Mesenchymal stem cell (in vitro differentiated cells and primary cell): ENCODE measurements at regions not wholly inside any gene's neighbourhood (a gene's known extent, or its start where the extent isn't known, plus 50 kb on each side); places are given as distances from the start of the nearest gene placed in this dataset.

Source experiments
- DNase-seq: peaks from one replicate; pipeline ENCODE4 v3.0.0-alpha.2; 2013
- H2AFZ ChIP-seq: one replicate; pipeline ENCODE4 v1.6.1; 2013; ENCODE audit warnings: low read depth, mild to moderate bottlenecking, control low read depth, inconsistent platforms, low read length, moderate library complexity
- H2AK5ac ChIP-seq: 2 replicates; pipeline ENCODE4 v1.6.1; 2013; ENCODE audit warnings: low read length, moderate library complexity, mild to moderate bottlenecking, inconsistent platforms; ENCODE audit not compliant: severe bottlenecking
- H2BK120ac ChIP-seq: one replicate; pipeline ENCODE4 v1.6.1; 2013; ENCODE audit warnings: low read depth, mild to moderate bottlenecking, inconsistent platforms, low read length, moderate library complexity
- H2BK12ac ChIP-seq, 2 experiments: one replicate each; pipeline ENCODE4 v1.6.1; 2013; ENCODE audit warnings: inconsistent platforms in 2 of 2, low read length in 2 of 2, mild to moderate bottlenecking in 2 of 2, moderate library complexity in 2 of 2, control low read depth in 1 of 2
- H2BK15ac ChIP-seq: one replicate; pipeline ENCODE4 v1.6.1; 2013; ENCODE audit warnings: mild to moderate bottlenecking, low read depth, inconsistent platforms; ENCODE audit not compliant: poor library complexity, severe bottlenecking
- H2BK5ac ChIP-seq: 2 replicates; pipeline ENCODE4 v1.6.1; 2013; ENCODE audit warnings: low read depth, mild to moderate bottlenecking, low read length, control low read depth, inconsistent platforms; ENCODE audit not compliant: poor library complexity, severe bottlenecking
- H3K14ac ChIP-seq, 2 experiments: one replicate each; pipeline ENCODE4 v1.6.1; 2013; ENCODE audit warnings: inconsistent platforms in 2 of 2, low read length in 2 of 2, control low read depth in 1 of 2, mild to moderate bottlenecking in 1 of 2, moderate library complexity in 1 of 2
- H3K18ac ChIP-seq, 2 experiments: one replicate each; pipeline ENCODE4 v1.6.1; 2013; ENCODE audit warnings: inconsistent platforms in 2 of 2, low read length in 2 of 2, control low read depth in 1 of 2, low read depth in 1 of 2, mild to moderate bottlenecking in 1 of 2
- H3K23ac ChIP-seq, 2 experiments: one replicate each; pipeline ENCODE4 v1.6.1; 2013; ENCODE audit warnings: inconsistent platforms in 2 of 2, low read length in 2 of 2, mild to moderate bottlenecking in 2 of 2, moderate library complexity in 2 of 2, control low read depth in 1 of 2
- H3K27ac ChIP-seq: 2 replicates; pipeline ENCODE4 v1.5.1; 2013; ENCODE audit warnings: mild to moderate bottlenecking, moderate library complexity, low read length, control low read depth, inconsistent platforms; ENCODE audit not compliant: poor library complexity, severe bottlenecking
- H3K27me3 ChIP-seq, 2 experiments: 2 replicates each; pipeline versions ENCODE4 v1.6.1 to v1.7.0; 2013; ENCODE audit warnings: low read length in 2 of 2, mild to moderate bottlenecking in 2 of 2, moderate library complexity in 2 of 2, control low read depth in 1 of 2, inconsistent platforms in 1 of 2; ENCODE audit not compliant: control insufficient read depth in 1 of 2, insufficient read depth in 1 of 2
- H3K36me3 ChIP-seq, 2 experiments: 2 replicates each; pipeline versions ENCODE4 v1.6.1 to v1.7.0; 2013; ENCODE audit warnings: low read length in 2 of 2, control low read depth in 1 of 2, inconsistent platforms in 1 of 2, low read depth in 1 of 2, mild to moderate bottlenecking in 1 of 2; ENCODE audit not compliant: insufficient read depth in 2 of 2, control insufficient read depth in 1 of 2
- H3K4ac ChIP-seq, 2 experiments: one replicate each; pipeline ENCODE4 v1.6.1; 2013; ENCODE audit warnings: inconsistent platforms in 2 of 2, low read length in 2 of 2, mild to moderate bottlenecking in 2 of 2, moderate library complexity in 2 of 2, control low read depth in 1 of 2, low read depth in 1 of 2
- H3K4me1 ChIP-seq: 2 replicates; pipeline ENCODE4 v1.6.1; 2013; ENCODE audit warnings: low read depth, low read length, control low read depth; ENCODE audit not compliant: control insufficient read depth, insufficient read depth
- H3K4me2 ChIP-seq: 2 replicates; pipeline ENCODE4 v1.6.1; 2013; ENCODE audit warnings: low read length, mild to moderate bottlenecking, inconsistent platforms; ENCODE audit not compliant: poor library complexity, severe bottlenecking
- H3K4me3 ChIP-seq, 2 experiments: 2 replicates each; pipeline versions ENCODE4 v1.5.1 to v1.7.0; 2013; ENCODE audit warnings: low read length in 2 of 2, mild to moderate bottlenecking in 2 of 2, control low read depth in 1 of 2, low read depth in 1 of 2; ENCODE audit not compliant: insufficient read depth in 1 of 2
- H3K79me1 ChIP-seq: replicated peaks from 2 replicates; pipeline ENCODE4 v1.6.1; 2013; ENCODE audit warnings: mild to moderate bottlenecking, control low read depth, low read length, inconsistent platforms; ENCODE audit not compliant: poor library complexity, severe bottlenecking
- H3K9ac ChIP-seq: 2 replicates; pipeline ENCODE4 v1.7.0; 2013; ENCODE audit warnings: mild to moderate bottlenecking, low read length, moderate library complexity
- H3K9me3 ChIP-seq: 2 replicates; pipeline ENCODE4 v1.7.0; 2013; ENCODE audit warnings: mild to moderate bottlenecking, low read length; ENCODE audit not compliant: control insufficient read depth
- H4K8ac ChIP-seq: one replicate; pipeline ENCODE4 v1.6.1; 2013; ENCODE audit warnings: inconsistent platforms, mild to moderate bottlenecking, low read length, moderate library complexity
- H4K91ac ChIP-seq: one replicate; pipeline ENCODE4 v1.6.1; 2013; ENCODE audit warnings: mild to moderate bottlenecking, low read length, inconsistent platforms
- WGBS: methylation state at CpG from one replicate; pipeline ENCODE4 v1.1.7; 2013; ENCODE audit warnings: mixed read lengths; 5-methylcytosine and 5-hydroxymethylcytosine counted together

DNA sequence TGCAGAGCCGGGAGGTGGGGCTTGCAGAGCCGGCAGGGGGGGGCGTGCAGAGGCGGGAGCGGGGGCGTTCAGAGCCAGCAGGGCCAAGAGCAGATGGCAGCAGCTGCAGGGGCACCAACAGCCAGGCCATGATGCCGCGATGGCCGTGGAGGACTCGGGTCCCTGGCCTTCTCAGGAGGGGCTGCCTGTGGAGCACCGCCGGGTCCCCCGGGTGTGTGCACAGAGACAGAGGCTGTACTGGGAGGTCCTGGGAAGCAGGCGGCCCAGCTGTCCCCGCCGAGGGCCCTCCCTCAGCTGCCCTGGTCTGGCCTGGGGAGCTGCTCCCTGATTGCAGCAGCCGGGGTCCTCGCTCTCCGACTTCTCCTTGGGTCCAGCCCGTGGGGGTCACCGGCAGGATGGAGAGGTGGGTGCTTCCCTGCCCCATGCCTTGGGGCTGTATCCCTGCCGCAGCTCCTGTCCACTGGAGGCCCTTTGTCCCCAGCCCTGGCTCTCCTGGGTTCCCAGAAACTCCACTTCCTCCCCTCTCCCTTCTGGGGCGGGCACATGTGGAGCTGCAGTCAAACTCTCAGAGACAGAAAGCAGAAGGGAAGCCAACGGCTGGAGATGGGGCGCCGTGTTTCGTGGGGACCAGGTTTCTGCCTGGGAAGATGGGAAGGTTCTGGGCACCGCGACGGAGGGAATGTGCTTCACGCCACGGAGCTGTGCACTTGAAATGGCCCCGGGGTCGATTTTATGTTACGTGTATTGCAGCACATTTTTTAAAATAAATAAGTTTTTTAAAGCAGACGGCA is 75.8 kb upstream of the GALNT9 start:
- Histone ChIP-seq H3K9me3 (no peaks in the 10 kb centered on the region), H2AK5ac (no peak overlapping the region), H3K27me3 (peaks cover 3 to 69% of the 10 kb centered on the region in 2 experiments), H2AFZ (no peak overlapping the region), H3K9ac (no peak overlapping the region), H2BK120ac (no peak overlapping the region), H3K36me3 (peaks cover 0 to 3% of the 10 kb centered on the region in 2 experiments), H3K4ac (no peak overlapping the region), H3K79me1 (no peaks in the 10 kb centered on the region), H2BK5ac (no peak overlapping the region), H3K23ac (no peak overlapping the region), H4K8ac (no peak overlapping the region), H2BK15ac (no peak overlapping the region), H2BK12ac (no peak overlapping the region), H3K18ac (no peak overlapping the region), H4K91ac (no peak overlapping the region), H3K14ac (no peak overlapping the region), H3K27ac (no peak overlapping the region), H3K4me1 (no peaks in the 10 kb centered on the region), H3K4me2 (no peak overlapping the region), H3K4me3 (no peak overlapping the region)
- WGBS, result 82% methylated on average over 36 of the region's 36 CpGs
- DNase-seq, result no peak

DNA sequence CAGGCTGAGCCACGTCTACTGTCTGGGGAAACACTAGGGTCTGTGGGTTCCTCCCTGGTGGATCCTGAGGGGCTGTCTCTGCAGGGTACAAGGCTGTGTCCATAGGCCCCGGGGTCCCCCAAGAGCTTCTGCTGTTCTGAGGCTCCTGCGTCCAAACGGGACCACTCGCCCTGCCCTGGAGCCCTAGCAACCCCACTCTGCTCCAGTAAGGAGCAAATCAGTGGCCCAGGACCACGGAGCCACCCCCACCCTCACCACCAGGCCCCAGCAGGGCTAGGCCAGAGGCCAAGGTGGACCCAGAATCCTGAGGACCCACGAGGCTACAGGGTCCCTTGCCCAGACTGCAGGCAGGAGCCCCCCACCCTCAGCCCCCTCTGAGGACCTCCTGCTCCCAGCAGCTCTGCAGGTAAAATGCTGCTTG is 75.1 kb upstream of the GALNT9 start:
- H2AK5ac ChIP-seq, result no peak overlapping the region
- no peak overlapping the region for H3K27ac ChIP-seq
- H4K8ac ChIP-seq, result no peak overlapping the region
- H3K4me2 ChIP-seq, result no peak overlapping the region
- peaks cover 3 to 69% of the 10 kb centered on the region in 2 experiments for H3K27me3 ChIP-seq
- no peak overlapping the region for H3K9ac ChIP-seq
- no peak overlapping the region for H2BK12ac ChIP-seq
- H3K36me3 ChIP-seq, result peaks cover 0 to 3% of the 10 kb centered on the region in 2 experiments
- no peak overlapping the region for H4K91ac ChIP-seq
- H3K18ac ChIP-seq, result no peak overlapping the region
- H2BK120ac ChIP-seq, result no peak overlapping the region
- H3K79me1 ChIP-seq, result no peaks in the 10 kb centered on the region
- H3K4me3 ChIP-seq, result no peak overlapping the region
- H3K4me1 ChIP-seq, result no peaks in the 10 kb centered on the region
- H2BK5ac ChIP-seq, result no peak overlapping the region
- H3K23ac ChIP-seq, result no peak overlapping the region
- no peak overlapping the region for H2BK15ac ChIP-seq
- H2AFZ ChIP-seq, result no peak overlapping the region
- WGBS, result 76% methylated on average over 7 of the region's 7 CpGs
- no peak for DNase-seq
- no peak overlapping the region for H3K14ac ChIP-seq
- H3K9me3 ChIP-seq, result no peaks in the 10 kb centered on the region
- no peak overlapping the region for H3K4ac ChIP-seq

DNA sequence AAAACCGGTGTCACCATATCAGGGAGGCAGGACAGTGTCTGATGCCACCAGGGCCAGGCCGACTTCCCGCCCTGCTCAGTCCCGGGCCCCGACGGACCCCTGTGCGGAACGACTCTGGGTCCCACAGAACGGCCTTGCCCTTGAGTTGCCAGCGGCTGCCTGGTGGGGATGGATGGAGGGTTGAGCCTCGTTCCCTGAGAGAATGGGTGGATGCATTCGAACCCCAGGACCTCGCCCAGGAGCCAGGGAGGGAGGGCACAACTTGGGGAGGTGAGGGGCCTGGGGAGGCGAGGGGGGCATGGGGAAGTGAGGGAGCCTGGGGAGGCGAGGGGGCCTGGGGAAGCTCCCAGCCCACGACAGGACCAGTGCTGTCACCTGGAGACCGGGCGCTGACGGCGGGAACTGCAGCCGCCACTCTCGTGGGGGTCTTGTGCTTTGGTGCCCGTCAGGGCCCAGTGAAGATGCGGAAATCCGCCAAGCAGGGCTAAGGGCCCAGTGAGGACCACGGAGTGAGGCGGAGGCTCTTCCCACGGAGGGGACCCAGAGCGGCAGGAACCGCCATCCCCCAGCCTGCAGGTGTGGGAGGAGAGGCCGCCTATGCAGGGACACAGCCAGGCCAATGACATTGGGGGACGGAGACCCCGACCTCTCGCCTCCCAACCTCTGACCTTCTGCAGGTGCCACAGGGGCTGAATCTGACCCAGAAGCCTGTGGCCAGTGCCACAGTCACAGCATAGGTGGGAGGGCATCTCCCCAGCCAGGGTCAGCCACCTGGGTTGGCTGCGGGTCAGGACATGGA is 74.4 kb upstream of the GALNT9 start:
- H2AFZ ChIP-seq, result no peak overlapping the region
- H3K23ac ChIP-seq, result no peak overlapping the region
- H2AK5ac ChIP-seq, result no peak overlapping the region
- DNase-seq, result no peak
- no peak overlapping the region for H4K91ac ChIP-seq
- H3K4ac ChIP-seq, result no peak overlapping the region
- no peak overlapping the region for H2BK12ac ChIP-seq
- no peak overlapping the region for H3K4me2 ChIP-seq
- H3K36me3 ChIP-seq, result peaks cover 0 to 3% of the 10 kb centered on the region in 2 experiments
- H3K9me3 ChIP-seq, result no peaks in the 10 kb centered on the region
- H2BK5ac ChIP-seq, result no peak overlapping the region
- H3K27ac ChIP-seq, result no peak overlapping the region
- H3K4me3 ChIP-seq, result no peak overlapping the region
- WGBS, result 87% methylated on average over 35 of the region's 35 CpGs
- H3K79me1 ChIP-seq, result no peaks in the 10 kb centered on the region
- H3K9ac ChIP-seq, result no peak overlapping the region
- H2BK120ac ChIP-seq, result no peak overlapping the region
- H3K27me3 ChIP-seq, result peaks cover 3 to 70% of the 10 kb centered on the region in 2 experiments
- H3K14ac ChIP-seq, result no peak overlapping the region
- no peaks in the 10 kb centered on the region for H3K4me1 ChIP-seq
- H3K18ac ChIP-seq, result no peak overlapping the region
- no peak overlapping the region for H2BK15ac ChIP-seq
- H4K8ac ChIP-seq, result no peak overlapping the region

DNA sequence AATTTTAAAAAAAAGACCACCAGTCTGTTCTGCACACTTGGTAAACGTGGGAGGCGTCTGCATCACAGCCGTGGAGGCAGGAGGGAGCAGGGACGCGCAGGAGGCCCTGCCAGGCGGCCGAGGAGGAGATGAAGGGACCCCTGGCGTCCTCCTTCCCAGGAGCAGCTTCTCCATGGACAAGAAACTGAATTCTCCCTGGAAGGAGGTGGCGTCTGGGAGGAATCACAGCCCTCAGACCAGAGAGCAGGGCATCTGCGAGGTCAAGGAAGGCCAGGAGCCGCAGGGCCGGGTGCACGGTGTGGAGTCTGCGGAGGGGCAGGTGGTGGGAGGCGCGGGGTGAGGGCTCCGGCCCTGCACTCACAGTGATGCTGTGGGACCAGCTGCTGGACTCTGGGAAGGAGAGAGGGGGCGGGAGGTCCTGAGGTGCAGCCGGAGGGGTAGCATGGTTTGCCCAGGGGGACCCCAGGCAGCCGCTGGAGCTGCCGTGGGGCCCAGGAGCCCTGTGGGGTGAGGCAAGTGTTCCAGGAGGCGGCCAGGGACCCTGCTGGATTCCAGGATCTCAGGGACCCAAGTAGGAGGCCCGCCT is 73.5 kb upstream of the GALNT9 start:
- 69% methylated on average over 23 of the region's 23 CpGs for WGBS
- Histone ChIP-seq H3K18ac (no peak overlapping the region), H3K14ac (no peak overlapping the region), H2BK5ac (no peak overlapping the region), H2BK15ac (no peak overlapping the region), H3K4me1 (no peaks in the 10 kb centered on the region), H3K79me1 (no peaks in the 10 kb centered on the region), H3K36me3 (peaks cover 0 to 3% of the 10 kb centered on the region in 2 experiments), H3K23ac (no peak overlapping the region), H4K8ac (no peak overlapping the region), H3K4me3 (no peak overlapping the region), H2AK5ac (no peak overlapping the region), H2BK120ac (no peak overlapping the region), H3K4ac (no peak overlapping the region), H3K27me3 (peaks cover 3 to 72% of the 10 kb centered on the region in 2 experiments), H3K9ac (no peak overlapping the region), H2BK12ac (no peak overlapping the region), H2AFZ (no peak overlapping the region), H3K9me3 (no peaks in the 10 kb centered on the region), H3K4me2 (no peak overlapping the region), H4K91ac (no peak overlapping the region), H3K27ac (no peak overlapping the region)
- no peak for DNase-seq
